A549 (cell line): ENCODE measurements at regions not wholly inside any gene's neighbourhood (a gene's known extent, or its start where the extent isn't known, plus 50 kb on each side); places are given as distances from the start of the nearest gene placed in this dataset.

Experiments
- ATAC-seq, 2 experiments: fragments of 200-7000 bp in 1 of 2; fragments of >200 bp in 1 of 2; cut with Nextera tagmentation in 1 of 2; cut with Tn5 transposase in 1 of 2; 3 replicates each; pipeline versions ENCODE4 v1.8.0 to v1.9.1; 2018 to 2020; ENCODE audit warnings: mild to moderate bottlenecking in 1 of 2, moderate library complexity in 1 of 2
- CTCF ChIA-PET: fragments of 300-600 bp; sonication (Branson Sonifier 250); formaldehyde crosslinking; extraction: SDS; loops from one replicate; lab custom pipeline; 2021; ENCODE audit warnings: antibody characterized with exemption, inconsistent platforms; lab: Yijun Ruan, JAX
- POLR2A ChIA-PET: fragments of 350-600 bp; formaldehyde crosslinking; extraction: SDS; loops from one replicate; lab custom pipeline; 2021; ENCODE audit warnings: antibody characterized with exemption, inconsistent platforms; lab: Yijun Ruan, JAX
- DNase-seq, 2 experiments: peaks; one replicate each; pipeline versions ENCODE4 v3.0.0 to v3.0.0-alpha.2; 2011 to 2016; ENCODE audit warnings: low read depth in 1 of 2, low spot score in 1 of 2
- FAIRE-seq: peaks from 2 replicates; lab custom pipeline; 2011; peaks lifted over from hg19 to GRCh38; lab: Jason Lieb, UNC
- H3K27ac ChIP-seq, 2 experiments: fragments of >200 bp; sonication (Bioruptor Twin); formaldehyde crosslinking; 3 replicates each; pipeline ENCODE4 v1.5.1; 2016 to 2017
- H3K4me1 ChIP-seq: fragments of >200 bp; sonication (Bioruptor Twin); formaldehyde crosslinking; 3 replicates; pipeline ENCODE4 v1.6.1; 2016
- H3K4me2 ChIP-seq: fragments of >200 bp; sonication (Bioruptor Twin); formaldehyde crosslinking; 3 replicates; pipeline ENCODE4 v1.6.1; 2016
- H3K4me3 ChIP-seq: fragments of >200 bp; sonication (Bioruptor Twin); formaldehyde crosslinking; 3 replicates; pipeline ENCODE4 v1.5.1; 2016
- H3K9me3 ChIP-seq: fragments of >200 bp; sonication (Bioruptor Twin); formaldehyde crosslinking; 3 replicates; pipeline ENCODE4 v1.6.1; 2016
- BHLHE40 ChIP-seq: IDR thresholded peaks from 2 replicates; pipeline ENCODE4 v1.6.1; 2012; ENCODE audit warnings: low read depth, low read length, inconsistent platforms
- CBX2 ChIP-seq: fragments of 200-600 bp; sonication (generic); IDR thresholded peaks from 2 replicates; pipeline ENCODE4 v1.6.1; 2016; ENCODE audit warnings: low read depth, mild to moderate bottlenecking, borderline replicate concordance
- CBX8 ChIP-seq: fragments of 200-600 bp; sonication (generic); IDR thresholded peaks from 2 replicates; pipeline ENCODE4 v1.6.1; 2016
- CHD4 ChIP-seq: fragments of 200-600 bp; sonication (generic); IDR thresholded peaks from 2 replicates; pipeline ENCODE4 v1.6.1; 2016; ENCODE audit warnings: antibody characterized with exemption, mild to moderate bottlenecking, borderline replicate concordance
- EHF ChIP-seq: fragments of 250-450 bp; sonication (Bioruptor Pico); IDR thresholded peaks from 2 replicates; pipeline ENCODE4 v1.5.0; 2020; ENCODE audit warnings: mild to moderate bottlenecking
- EHMT2 ChIP-seq: fragments of 200-600 bp; sonication (generic); IDR thresholded peaks from 2 replicates; pipeline ENCODE4 v1.6.1; 2016; ENCODE audit warnings: antibody characterized with exemption, low read depth, mild to moderate bottlenecking, moderate library complexity
- EP300 ChIP-seq, 2 experiments: fragments of >200 bp; sonication (Bioruptor Twin); formaldehyde crosslinking; IDR thresholded peaks; 2 replicates in 1 of 2; 3 replicates in 1 of 2; pipeline ENCODE4 v1.6.1; 2016 to 2017
- FOSB ChIP-seq: fragments of 250-450 bp; sonication (Bioruptor Pico); IDR thresholded peaks from 2 replicates; pipeline ENCODE4 v1.5.0; 2020; ENCODE audit warnings: mild to moderate bottlenecking, moderate library complexity
- FOXS1 ChIP-seq: fragments of 250-450 bp; sonication (Bioruptor Pico); IDR thresholded peaks from 2 replicates; pipeline ENCODE4 v1.5.0; 2020; ENCODE audit warnings: mild to moderate bottlenecking, moderate library complexity
- HOXB13 ChIP-seq: fragments of 250-450 bp; sonication (Bioruptor Pico); IDR thresholded peaks from 2 replicates; pipeline ENCODE4 v1.5.0; 2020; ENCODE audit warnings: low read depth, mild to moderate bottlenecking, moderate library complexity
- HOXB5 ChIP-seq: fragments of 250-450 bp; sonication (Bioruptor Pico); IDR thresholded peaks from 2 replicates; pipeline ENCODE4 v1.5.0; 2020; ENCODE audit warnings: mild to moderate bottlenecking, moderate library complexity
- JUN ChIP-seq, 2 experiments: fragments of >200 bp; sonication (Bioruptor Twin); formaldehyde crosslinking; IDR thresholded peaks; 2 replicates in 1 of 2; 3 replicates in 1 of 2; pipeline ENCODE4 v1.6.1; 2016 to 2017
- KDM1A ChIP-seq: fragments of 200-600 bp; sonication (generic); IDR thresholded peaks from 2 replicates; pipeline ENCODE4 v1.6.1; 2016; ENCODE audit warnings: low read depth, mild to moderate bottlenecking
- MAFK ChIP-seq: fragments of 450-650 bp; IDR thresholded peaks from 2 replicates; pipeline ENCODE4 v1.6.1; 2014; ENCODE audit not compliant: partially characterized antibody
- NR3C1 ChIP-seq: fragments of >200 bp; sonication (Bioruptor Twin); formaldehyde crosslinking; IDR thresholded peaks from 3 replicates; pipeline ENCODE4 v1.6.1; 2017
- POLR2A ChIP-seq: IDR thresholded peaks from 2 replicates; pipeline ENCODE4 v1.6.1; 2012; ENCODE audit warnings: mild to moderate bottlenecking, low read length
- RAD21 ChIP-seq, 2 experiments: fragments of >200 bp in 1 of 2; sonication (Bioruptor Twin) in 1 of 2; formaldehyde crosslinking in 1 of 2; IDR thresholded peaks in 1 of 2; conservative IDR thresholded peaks in 1 of 2; 2 replicates in 1 of 2; 3 replicates in 1 of 2; pipeline ENCODE4 v1.6.1; 2012 to 2018; ENCODE audit warnings: inconsistent platforms in 1 of 2
- RARB ChIP-seq: fragments of 250-450 bp; sonication (Bioruptor Pico); IDR thresholded peaks from 2 replicates; pipeline ENCODE4 v1.8.0; 2021; ENCODE audit warnings: mild to moderate bottlenecking, moderate library complexity
- RCOR1 ChIP-seq: fragments of 150-350 bp; IDR thresholded peaks from 2 replicates; pipeline ENCODE4 v1.6.1; 2014; ENCODE audit warnings: antibody characterized with exemption, low read length, low read depth
- SMC3 ChIP-seq: fragments of >200 bp; sonication (Bioruptor Twin); formaldehyde crosslinking; IDR thresholded peaks from 3 replicates; pipeline ENCODE4 v1.6.1; 2018; ENCODE audit warnings: inconsistent platforms
- SREBF2 ChIP-seq: fragments of 450-650 bp; IDR thresholded peaks from 2 replicates; pipeline ENCODE4 v1.6.1; 2014; ENCODE audit warnings: mild to moderate bottlenecking, moderate library complexity
- TP53 ChIP-seq: fragments of 250-450 bp; sonication (Bioruptor Pico); IDR thresholded peaks from 2 replicates; pipeline ENCODE4 v1.5.0; 2021; ENCODE audit warnings: mild to moderate bottlenecking, moderate library complexity
- ZC3H11A ChIP-seq: fragments of 450-650 bp; IDR thresholded peaks from 2 replicates; pipeline ENCODE4 v1.6.1; 2014; ENCODE audit warnings: antibody characterized with exemption, mild to moderate bottlenecking
- ZFP36 ChIP-seq: fragments of 450-650 bp; IDR thresholded peaks from 2 replicates; pipeline ENCODE4 v1.6.1; 2014; ENCODE audit warnings: borderline replicate concordance; ENCODE audit not compliant: partially characterized antibody
- ZNF302 ChIP-seq: fragments of 250-450 bp; sonication (Bioruptor Pico); IDR thresholded peaks from 2 replicates; pipeline ENCODE4 v1.9.0; 2021; ENCODE audit warnings: inconsistent platforms, mild to moderate bottlenecking, moderate library complexity
- WGBS: methylation state at CpG from one replicate; pipeline ENCODE4 v1.1.6; 2017; ENCODE audit errors: missing lambda C conversion rate; 5-methylcytosine and 5-hydroxymethylcytosine counted together
- TF ChIP-seq, protein P1 (sequence below): fragments of 200-600 bp; sonication (generic); IDR thresholded peaks from 2 replicates; pipeline ENCODE4 v1.6.1; 2016; ENCODE audit warnings: antibody characterized with exemption, mild to moderate bottlenecking, moderate library complexity
- TF ChIP-seq, protein P2 (sequence below): fragments of 450-650 bp; IDR thresholded peaks from 2 replicates; pipeline ENCODE4 v1.6.1; 2014; ENCODE audit warnings: antibody characterized with exemption
- TF ChIP-seq, protein P3 (sequence below): fragments of 250-450 bp; sonication (Bioruptor Pico); IDR thresholded peaks from 2 replicates; pipeline ENCODE4 v1.5.0; 2020; ENCODE audit warnings: low read depth, mild to moderate bottlenecking, moderate library complexity
- TF ChIP-seq, protein P4 (sequence below): fragments of >200 bp; sonication (Bioruptor Twin); formaldehyde crosslinking; IDR thresholded peaks from 2 replicates; pipeline ENCODE4 v1.6.1; 2016
- TF ChIP-seq, protein P5 (sequence below): fragments of 250-450 bp; sonication (Bioruptor Pico); IDR thresholded peaks from 2 replicates; pipeline ENCODE4 v1.5.0; 2021; ENCODE audit warnings: mild to moderate bottlenecking, moderate library complexity, borderline replicate concordance

DNA sequence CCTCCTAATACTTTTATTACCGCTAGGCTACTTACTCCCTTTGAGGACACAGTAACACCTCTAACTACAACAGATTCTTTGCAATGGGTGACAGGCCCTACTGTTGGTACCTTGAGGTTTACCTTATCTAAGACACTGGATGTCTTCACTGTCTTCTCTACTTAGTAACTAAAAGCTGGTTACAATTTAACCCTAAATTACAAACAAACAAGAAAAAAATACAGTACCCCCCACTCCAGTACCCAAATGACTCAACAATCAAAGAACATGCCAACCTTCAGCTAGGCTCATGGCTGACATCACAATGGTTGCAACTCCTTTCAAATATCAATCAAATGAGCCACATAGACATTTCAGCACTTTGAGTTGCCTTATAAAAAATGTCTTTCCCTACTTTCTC is 198.0 kb downstream of the GUCY2F start (continued):
- TF ChIP-seq, protein P1, sequence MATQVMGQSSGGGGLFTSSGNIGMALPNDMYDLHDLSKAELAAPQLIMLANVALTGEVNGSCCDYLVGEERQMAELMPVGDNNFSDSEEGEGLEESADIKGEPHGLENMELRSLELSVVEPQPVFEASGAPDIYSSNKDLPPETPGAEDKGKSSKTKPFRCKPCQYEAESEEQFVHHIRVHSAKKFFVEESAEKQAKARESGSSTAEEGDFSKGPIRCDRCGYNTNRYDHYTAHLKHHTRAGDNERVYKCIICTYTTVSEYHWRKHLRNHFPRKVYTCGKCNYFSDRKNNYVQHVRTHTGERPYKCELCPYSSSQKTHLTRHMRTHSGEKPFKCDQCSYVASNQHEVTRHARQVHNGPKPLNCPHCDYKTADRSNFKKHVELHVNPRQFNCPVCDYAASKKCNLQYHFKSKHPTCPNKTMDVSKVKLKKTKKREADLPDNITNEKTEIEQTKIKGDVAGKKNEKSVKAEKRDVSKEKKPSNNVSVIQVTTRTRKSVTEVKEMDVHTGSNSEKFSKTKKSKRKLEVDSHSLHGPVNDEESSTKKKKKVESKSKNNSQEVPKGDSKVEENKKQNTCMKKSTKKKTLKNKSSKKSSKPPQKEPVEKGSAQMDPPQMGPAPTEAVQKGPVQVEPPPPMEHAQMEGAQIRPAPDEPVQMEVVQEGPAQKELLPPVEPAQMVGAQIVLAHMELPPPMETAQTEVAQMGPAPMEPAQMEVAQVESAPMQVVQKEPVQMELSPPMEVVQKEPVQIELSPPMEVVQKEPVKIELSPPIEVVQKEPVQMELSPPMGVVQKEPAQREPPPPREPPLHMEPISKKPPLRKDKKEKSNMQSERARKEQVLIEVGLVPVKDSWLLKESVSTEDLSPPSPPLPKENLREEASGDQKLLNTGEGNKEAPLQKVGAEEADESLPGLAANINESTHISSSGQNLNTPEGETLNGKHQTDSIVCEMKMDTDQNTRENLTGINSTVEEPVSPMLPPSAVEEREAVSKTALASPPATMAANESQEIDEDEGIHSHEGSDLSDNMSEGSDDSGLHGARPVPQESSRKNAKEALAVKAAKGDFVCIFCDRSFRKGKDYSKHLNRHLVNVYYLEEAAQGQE: no peak
- TF ChIP-seq CBX2 (no peak), POLR2A (no peak), FOXS1 (CRISPR knock-in tag) (no peak)

DNA sequence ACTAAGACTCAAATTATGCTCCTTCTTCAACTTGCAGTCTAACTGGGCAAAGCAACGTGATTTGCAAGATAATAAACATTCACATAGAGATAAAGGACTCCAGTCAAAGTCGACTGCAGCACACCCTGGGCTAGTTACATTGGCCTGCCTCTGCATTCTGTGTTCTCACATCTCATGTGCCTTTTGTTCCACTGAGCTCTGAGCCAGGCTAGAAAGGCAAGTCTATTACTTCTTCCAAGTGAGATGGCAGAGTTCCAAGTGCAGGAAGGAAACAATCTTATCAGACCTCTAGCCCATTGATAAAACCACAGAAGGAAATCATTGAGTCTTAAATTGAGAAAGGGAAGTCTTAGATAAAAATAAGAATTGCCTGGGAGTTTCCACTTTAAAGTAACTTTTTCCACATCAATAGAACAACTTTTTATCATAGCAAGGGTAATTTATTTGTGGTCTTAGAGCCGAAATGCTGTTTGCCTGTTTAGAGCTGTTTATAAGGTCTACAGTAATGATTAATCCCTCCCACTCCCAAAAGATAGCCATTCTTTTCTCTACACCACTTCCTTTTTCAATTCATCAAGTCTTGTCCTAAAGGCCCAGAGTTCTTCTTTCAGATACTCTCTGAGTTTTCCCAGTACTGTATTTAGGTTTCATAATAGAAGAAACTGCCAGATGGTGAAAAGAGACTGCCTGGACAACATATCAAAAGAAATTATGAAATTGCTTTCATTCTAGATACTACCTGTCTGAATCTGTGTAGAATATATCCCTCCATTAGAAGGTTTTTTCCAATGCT is 200.2 kb downstream of the GUCY2F start:
- WGBS: 0% methylated on average over 3 of the region's 3 CpGs
- no peak for DNase-seq
- POLR2A ChIA-PET: no interaction called here

DNA sequence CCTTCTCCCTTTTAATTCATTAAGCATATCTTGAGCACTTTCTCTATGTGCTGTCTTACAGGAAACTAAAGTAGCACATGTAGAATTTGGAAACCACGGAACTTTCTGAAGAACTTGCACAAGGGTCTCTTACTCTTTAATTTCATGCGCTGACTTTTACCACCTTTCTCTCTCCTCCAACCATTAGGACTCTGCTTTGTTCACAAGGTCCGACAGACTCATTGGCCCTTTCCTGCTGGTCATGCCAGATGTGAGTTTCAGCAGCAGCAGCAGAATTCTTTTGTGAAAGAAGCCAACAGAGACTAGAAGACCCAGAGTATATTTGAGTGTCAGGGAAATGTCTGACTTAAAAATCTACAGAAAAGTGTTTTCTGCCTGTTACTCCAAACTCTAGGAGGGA is 207.1 kb downstream of the GUCY2F start:
- H3K4me1 ChIP-seq: no peaks in the 10 kb centered on the region
- TF ChIP-seq RARB (no peak), NR3C1 (no peak), EP300 (IDR thresholded peaks at IDR 0.05) (no peak), JUN (IDR thresholded peaks at IDR 0.05) (no peak), SMC3 (no peak), FOXS1 (CRISPR knock-in tag) (no peak), EHF (CRISPR knock-in tag) (no peak), MAFK (no peak), RAD21 (conservative IDR thresholded peaks at IDR 0.05 in 1 of 2, IDR thresholded peaks at IDR 0.05 in 1 of 2) (no peak), ZNF302 (no peak), ZC3H11A (no peak), HOXB13 (no peak), SREBF2 (no peak), ZFP36 (no peak), CHD4 (no peak), TP53 (CRISPR knock-in tag) (no peak), BHLHE40 (no peak)
- TF ChIP-seq, protein P2, sequence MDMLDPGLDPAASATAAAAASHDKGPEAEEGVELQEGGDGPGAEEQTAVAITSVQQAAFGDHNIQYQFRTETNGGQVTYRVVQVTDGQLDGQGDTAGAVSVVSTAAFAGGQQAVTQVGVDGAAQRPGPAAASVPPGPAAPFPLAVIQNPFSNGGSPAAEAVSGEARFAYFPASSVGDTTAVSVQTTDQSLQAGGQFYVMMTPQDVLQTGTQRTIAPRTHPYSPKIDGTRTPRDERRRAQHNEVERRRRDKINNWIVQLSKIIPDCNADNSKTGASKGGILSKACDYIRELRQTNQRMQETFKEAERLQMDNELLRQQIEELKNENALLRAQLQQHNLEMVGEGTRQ: no peak
- TF ChIP-seq, protein P3, sequence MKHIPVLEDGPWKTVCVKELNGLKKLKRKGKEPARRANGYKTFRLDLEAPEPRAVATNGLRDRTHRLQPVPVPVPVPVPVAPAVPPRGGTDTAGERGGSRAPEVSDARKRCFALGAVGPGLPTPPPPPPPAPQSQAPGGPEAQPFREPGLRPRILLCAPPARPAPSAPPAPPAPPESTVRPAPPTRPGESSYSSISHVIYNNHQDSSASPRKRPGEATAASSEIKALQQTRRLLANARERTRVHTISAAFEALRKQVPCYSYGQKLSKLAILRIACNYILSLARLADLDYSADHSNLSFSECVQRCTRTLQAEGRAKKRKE: no peak
- TF ChIP-seq, all 56 proteins: peak for 0
- POLR2A ChIA-PET: no interaction called here
- 32% methylated on average over 3 of the region's 3 CpGs for WGBS
- Histone ChIP-seq H3K27ac (no peak overlapping the region), H3K4me2 (no peak overlapping the region), H3K4me3 (no peak overlapping the region), H3K9me3 (no peaks in the 10 kb centered on the region)
- FAIRE-seq (no peak), ATAC-seq (no peak), DNase-seq (no peak)
- CTCF ChIA-PET: no interaction called here

More for the DNA sequence above, 200.2 kb downstream of the GUCY2F start:
- H3K9me3 ChIP-seq: no peaks in the 10 kb centered on the region
- no peaks in the 10 kb centered on the region for H3K4me1 ChIP-seq
- H3K4me3 ChIP-seq: no peak overlapping the region
- ATAC-seq (no peak), FAIRE-seq (peak; percentile 43)
- no peak overlapping the region for H3K4me2 ChIP-seq
- no peak for TF ChIP-seq TP53 (CRISPR knock-in tag)
- no peak for TF ChIP-seq EHMT2
- no peak for TF ChIP-seq EHF (CRISPR knock-in tag)
- no peak for TF ChIP-seq FOXS1 (CRISPR knock-in tag)
- TF ChIP-seq HOXB5: no peak
- TF ChIP-seq JUN (IDR thresholded peaks at IDR 0.05): no peak
- TF ChIP-seq FOSB: no peak
- TF ChIP-seq, protein P4, sequence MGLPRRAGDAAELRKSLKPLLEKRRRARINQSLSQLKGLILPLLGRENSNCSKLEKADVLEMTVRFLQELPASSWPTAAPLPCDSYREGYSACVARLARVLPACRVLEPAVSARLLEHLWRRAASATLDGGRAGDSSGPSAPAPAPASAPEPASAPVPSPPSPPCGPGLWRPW: no peak
- TF ChIP-seq KDM1A: no peak
- TF ChIP-seq, protein P5, sequence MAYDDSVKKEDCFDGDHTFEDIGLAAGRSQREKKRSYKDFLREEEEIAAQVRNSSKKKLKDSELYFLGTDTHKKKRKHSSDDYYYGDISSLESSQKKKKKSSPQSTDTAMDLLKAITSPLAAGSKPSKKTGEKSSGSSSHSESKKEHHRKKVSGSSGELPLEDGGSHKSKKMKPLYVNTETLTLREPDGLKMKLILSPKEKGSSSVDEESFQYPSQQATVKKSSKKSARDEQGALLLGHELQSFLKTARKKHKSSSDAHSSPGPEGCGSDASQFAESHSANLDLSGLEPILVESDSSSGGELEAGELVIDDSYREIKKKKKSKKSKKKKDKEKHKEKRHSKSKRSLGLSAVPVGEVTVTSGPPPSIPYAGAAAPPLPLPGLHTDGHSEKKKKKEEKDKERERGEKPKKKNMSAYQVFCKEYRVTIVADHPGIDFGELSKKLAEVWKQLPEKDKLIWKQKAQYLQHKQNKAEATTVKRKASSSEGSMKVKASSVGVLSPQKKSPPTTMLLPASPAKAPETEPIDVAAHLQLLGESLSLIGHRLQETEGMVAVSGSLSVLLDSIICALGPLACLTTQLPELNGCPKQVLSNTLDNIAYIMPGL: no peak
- no peak for TF ChIP-seq RCOR1
- no peak for TF ChIP-seq CBX8
- no peak overlapping the region for H3K27ac ChIP-seq
- CTCF ChIA-PET: no interaction called here
